GM12873 (cell line): ENCODE measurements at regions not wholly inside any gene's neighbourhood (a gene's known extent, or its start where the extent isn't known, plus 50 kb on each side); places are given as distances from the start of the nearest gene placed in this dataset.

Experiments used
- CTCF ChIP-seq: IDR thresholded peaks from 2 replicates; pipeline ENCODE4 v1.5.1; 2012; ENCODE audit warnings: low read depth, mild to moderate bottlenecking, moderate library complexity, low read length, control low read depth; ENCODE audit not compliant: insufficient read depth; ENCODE audit errors: missing control alignments

DNA sequence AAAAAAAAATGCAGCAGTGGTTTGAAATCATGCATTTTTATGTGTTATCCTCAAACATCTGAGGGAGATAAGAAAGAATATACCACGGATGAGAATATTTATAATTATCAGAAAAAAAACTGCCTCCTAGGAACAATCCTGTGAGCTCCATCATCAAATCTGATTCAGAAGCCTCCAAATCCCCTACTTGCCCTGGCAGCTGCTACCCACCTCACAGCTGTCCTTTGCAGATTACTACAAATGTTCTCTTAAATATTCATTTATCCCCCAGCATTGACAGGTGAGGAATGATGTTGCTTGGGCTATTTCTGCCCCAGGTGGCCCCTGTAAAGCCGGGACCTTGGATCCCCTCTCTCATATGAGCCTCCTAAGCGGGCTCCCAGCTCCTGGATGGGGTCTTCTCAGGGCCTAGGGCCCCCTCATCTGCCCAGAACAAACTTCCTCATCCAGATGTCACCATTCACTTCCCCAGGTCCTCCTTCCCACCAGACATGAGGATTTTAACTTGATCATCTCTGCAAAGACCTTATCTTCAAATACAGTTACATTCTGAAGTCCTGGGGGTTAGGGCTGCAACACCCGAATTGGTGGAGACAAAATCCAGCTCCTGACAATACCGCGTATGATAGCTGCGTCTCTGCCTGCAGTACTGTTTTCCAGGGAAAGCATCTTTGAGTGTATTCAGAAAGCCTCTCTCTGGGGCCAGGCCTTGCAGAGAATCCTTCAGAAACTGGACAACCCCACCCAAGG is 81.9 kb upstream of the INSIG1 start:
- no peak for TF ChIP-seq CTCF

DNA sequence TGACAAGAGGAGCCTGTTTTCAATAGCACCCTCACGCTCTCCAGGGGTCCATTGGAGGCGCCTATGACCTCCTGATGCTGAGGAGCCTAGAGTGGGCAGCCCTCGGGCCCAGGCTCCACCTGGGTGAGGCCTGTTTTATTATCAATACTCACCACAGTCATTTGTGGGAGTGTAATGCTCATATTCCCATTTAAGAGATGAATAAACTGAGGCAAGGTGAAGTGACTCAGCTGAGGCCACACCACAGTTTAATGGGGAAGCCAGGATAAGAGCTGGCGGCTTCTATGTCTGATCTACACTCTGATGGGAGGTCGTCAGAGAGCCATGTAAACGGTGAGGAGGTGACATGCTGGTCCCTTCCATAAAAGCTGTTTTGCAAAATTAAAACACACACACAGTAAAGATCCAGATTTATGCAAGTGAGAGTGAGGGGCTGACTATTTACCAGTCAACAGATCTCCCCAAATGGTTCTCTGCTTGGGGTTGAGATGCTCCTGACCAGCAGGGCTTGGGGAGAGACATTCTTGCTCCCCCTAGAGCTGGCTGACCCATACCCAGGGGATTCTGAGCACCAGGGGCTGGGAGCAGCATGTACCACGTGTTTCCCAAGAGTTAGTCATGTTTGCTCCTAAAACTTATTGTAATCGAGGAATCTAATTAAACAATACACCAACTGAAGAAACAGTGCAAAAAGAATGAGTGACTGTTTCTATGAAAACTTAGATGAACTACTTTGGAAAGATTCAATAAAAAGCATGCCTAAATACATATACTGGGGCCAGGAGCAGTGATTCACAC is 81.0 kb upstream of the INSIG1 start:
- TF ChIP-seq CTCF, result no peak

GRCh38 chr7:155217634-155218033 is 80.0 kb upstream of the INSIG1 start:
- no peak for TF ChIP-seq CTCF

DNA sequence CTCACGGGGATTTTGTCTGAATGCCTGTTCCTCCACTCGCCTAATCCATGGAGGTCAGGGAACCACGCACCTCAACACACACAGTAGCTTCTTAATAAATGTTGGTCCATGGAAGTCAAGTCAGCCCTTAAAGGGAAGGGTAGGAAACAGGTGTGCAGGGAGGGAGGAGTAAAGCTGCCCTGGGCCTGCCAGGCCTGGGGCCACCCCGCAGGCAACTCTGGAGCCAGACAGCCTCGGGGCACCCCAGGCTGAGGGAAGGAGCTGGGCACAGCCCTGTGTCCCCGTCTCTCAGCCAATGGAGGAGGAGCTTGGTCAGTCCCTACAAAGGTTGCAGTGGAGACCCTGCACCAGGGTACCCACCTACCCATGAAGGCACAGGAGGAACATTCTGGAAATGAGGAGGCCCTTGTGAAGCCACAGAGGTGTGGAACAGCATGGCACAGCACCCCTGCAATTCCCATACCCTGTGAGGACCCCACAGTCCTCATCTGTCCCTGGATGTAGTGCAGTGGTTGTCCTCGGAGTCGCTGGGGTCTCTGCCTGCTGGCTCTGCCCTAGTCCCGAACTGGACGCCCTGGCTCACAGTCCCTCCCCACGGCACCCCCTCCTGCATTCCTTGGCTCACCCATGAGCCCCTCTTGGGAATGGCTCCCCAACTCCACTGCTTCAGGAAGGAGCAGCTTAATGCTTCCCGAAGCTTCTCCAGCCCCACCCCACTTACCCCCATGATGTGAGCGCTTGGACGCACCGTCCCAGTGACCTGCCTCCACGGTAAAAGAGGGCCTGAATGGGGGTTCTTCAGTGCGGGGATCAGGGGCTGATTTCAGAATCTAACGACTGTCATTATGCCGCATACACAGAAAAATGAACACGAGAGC is 79.2 kb upstream of the INSIG1 start:
- no peak for TF ChIP-seq CTCF

- TF ChIP-seq CTCF, result no peak
Measured at GRCh38 chr7:155219154-155219531, 78.5 kb upstream of the INSIG1 start.

DNA sequence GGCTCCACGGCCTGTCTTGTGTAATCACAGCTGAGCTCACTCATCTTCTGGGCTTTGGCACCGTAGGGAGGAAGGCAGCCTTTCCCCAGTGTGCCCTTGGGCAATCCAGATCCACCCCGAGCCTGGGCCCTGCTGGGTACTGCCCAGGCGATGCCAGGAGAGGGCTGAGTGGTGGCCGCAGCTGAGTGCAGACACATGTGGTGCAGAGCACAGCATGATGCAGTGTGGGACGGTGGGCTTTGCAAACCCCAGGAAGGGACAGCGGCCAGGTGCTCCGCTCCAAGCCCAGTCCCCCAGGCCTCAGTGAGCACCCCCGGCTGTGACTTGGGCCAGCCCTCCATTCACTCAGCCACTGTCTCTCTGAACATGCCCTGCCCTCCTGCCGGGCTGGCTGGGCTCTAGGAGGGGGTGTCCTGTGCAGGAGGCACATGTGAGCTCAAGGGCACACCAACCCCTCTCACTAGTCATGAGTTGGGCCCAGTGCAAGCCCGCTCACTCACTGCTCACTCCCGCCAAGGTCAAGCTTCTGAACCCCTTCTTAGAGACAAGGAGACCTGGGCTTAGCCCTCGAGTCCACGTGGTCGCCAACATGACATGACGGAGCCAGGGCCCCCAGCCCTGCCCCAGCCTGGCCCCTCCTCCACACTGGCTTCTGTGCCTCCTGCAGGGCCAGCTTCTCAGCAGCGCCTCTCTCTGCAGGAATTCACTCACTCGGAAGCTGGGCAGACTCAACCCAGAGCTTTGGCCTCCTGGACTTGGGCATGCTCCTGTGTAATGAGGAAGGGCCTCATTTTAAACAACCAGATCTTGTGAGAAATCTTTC is 77.5 kb upstream of the INSIG1 start:
- no peak for TF ChIP-seq CTCF

DNA sequence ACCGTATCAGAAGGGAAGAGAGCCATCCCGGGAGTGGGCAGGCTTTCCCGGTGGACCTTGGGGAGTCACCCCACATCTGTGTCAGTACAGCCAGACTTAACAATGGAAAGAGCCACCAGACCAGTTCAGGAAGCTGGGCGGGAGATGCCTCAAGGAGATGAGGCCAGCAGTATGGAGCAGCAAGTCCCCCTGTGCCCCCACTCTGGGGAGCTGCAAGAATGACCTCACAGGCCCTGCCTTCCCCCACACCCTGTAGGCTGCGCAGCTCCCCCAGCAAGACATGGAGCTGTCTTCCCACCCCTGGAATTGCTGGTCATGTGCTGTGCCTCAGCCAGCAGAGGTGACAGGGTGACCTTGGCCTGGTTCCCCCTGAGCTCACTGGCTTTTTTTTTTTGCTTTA is 76.8 kb upstream of the INSIG1 start:
- TF ChIP-seq CTCF, result no peak
